HG03175 (cell line): ENCODE measurements at regions not wholly inside any gene's neighbourhood (a gene's known extent, or its start where the extent isn't known, plus 50 kb on each side); places are given as distances from the start of the nearest gene placed in this dataset.
"Not testable (repeated sequence)": the region's sequence is repeated elsewhere in the genome, so short reads cannot be mapped to it uniquely, and the experiment has no call there.

Experiments used
- ATAC-seq: cut with Tn5 transposase; IDR thresholded peaks from one replicate; pipeline ENCODE4 v1.9.1; 2021; ENCODE audit warnings: mild to moderate bottlenecking, moderate library complexity; ENCODE audit not compliant: unreplicated experiment

DNA sequence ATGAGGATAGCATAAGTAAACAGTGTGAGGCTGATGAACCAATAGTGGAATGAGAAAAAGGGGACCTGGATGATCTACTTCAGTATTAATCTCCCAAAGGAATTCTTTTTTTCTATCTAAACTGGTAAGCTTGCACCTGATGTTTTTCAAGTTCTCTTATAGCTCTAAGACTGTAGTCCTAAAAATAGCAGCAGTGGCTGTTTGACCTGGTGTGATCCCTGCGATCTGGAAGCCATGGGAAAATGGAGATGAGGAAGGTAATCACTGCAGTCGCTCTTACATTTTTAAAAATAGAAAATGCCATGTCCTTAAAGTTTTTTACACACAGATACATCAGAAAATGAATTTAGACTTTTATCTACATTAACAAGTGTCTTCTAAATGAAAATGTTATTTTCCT, 926.4 kb upstream of the SLC35B3 start:
- no peak for ATAC-seq

DNA sequence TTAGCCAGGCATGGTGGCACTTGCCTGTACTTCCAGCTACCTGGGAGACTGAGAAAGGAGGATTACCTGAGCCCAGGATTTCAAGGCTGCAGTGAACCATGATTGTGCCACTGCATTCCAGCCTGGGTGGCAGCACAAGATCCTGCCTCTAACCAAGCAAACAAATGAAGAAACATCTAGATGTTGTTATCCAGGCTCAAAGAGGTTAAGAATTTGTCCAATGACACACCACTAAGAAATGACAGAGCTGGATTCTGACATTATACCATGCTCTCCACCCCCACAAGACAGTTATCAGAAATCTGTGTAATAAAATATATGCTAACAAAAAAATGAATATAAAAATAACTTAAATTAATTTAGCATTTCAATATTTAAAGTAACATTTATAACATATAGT, 925.5 kb upstream of the SLC35B3 start:
- no peak for ATAC-seq

DNA sequence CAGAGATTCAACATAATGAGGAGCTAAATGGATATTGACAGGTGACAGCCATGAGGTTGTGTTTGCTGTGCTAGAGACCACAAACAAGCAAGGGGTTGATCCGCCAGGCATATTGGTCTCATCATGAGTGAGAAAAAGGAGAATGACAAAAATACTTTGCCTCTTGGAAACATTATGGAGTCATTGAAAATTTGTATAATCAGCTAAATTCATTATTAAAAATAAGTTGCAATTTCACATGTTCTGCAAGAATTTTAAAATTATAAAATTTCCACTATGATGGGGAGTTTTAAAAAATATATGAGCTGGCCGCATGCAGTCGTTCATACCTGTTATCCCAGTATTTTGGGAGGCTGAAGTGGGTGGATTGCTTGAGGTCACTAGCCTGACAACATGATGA, 912.3 kb upstream of the SLC35B3 start:
- no peak for ATAC-seq

DNA sequence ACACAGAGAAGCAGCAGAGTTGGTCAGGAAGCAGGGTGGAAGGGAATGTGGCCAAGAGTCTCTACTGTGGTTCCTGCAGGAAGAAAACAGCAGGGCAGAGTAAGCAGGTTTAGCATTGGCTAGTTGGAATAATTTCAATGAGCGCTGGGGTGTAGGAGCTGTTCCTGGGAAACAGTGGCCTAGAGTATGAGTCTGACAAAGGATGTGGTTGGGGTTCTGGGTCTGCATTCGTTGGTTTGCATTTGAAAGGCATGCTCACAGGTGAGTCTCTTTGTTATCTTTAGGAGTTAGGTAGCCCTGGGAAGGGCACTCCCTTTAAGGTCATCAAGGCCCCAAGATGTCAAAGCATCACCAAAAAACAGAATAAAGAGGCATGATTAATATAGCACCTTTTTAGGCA, 911.6 kb upstream of the SLC35B3 start:
- no peak for ATAC-seq

DNA sequence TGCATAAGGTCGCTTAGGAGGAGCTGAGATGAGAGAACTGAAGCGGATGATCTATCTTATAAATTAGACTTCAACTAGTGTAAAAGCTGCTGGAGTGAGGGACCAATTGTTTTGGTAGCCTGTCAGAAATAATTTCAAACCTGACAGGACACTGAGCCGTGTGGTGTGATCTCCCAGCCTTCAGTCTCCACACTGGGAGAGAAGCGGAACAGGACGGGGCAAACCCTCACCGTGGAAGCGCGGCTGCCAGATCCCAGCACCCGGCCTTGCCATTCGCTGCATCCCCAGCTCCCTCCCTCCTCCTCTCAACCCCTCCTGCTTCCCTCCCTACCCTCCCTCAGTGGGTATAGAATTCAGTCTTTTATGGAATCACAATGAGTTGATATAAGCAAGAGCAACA, 900.1 kb upstream of the SLC35B3 start:
- no peak for ATAC-seq

DNA sequence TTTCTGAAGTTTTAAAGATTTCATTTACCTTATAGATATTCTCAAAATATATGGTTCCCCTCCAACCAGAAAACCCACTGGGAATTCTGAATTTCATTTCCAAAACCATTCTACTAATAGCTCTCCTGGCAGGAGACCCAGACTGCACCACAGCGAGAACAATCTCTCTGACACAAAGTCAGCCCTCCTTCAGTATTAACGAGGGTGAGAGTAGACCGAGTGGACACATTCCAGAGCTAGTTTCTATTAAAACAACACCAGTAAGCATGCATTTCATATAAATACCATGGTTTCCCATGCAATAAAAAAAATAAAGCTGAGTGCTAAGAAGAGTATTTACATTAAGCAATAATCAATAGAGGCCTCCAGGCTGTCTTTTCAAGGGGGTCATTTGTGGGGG, 899.6 kb upstream of the SLC35B3 start:
- no peak for ATAC-seq

DNA sequence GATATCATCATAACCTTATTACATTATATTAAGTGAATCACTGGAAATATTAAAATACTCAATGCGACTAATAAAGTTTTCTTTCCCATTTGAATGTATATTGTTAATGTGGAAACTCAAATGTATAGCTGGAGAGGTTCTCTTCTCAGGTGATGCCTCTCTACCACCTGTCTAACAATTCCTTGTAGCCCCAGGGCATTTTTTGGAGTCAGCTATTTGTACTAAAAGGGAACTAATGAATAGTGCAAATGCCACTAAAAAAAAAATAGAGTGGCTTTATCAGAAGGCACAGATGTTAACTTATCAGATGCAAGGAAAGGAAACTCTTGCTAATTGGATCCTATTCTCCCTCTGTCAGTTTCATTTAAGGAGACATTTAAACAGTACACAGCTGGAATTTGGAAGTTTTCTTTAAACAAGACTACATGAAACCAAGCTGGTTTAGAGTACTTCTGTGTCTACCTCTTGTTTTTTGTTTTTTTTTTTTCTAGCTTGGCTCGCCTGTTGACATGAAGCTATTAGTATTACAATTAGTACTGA, 897.0 kb upstream of the SLC35B3 start:
- ATAC-seq: no peak

DNA sequence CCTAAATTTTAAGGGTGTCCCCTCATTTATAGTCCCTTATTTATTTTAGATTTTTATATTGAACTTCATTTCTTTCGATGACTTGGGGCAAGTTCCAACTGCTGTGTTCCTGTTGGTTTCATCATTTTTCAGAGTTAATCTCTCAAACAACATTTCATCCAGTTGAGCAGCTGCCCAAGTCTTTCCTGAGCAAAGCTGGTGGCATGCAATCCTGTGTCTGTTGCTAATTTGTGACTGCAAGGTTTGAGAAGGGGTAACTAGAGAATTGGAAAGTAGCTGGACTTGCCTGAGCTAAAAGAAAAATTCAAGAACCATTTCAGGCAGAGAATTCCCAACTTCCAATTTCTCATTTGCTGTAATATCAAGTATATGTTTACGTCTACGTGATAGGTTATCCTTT, 881.5 kb upstream of the SLC35B3 start:
- no peak for ATAC-seq

DNA sequence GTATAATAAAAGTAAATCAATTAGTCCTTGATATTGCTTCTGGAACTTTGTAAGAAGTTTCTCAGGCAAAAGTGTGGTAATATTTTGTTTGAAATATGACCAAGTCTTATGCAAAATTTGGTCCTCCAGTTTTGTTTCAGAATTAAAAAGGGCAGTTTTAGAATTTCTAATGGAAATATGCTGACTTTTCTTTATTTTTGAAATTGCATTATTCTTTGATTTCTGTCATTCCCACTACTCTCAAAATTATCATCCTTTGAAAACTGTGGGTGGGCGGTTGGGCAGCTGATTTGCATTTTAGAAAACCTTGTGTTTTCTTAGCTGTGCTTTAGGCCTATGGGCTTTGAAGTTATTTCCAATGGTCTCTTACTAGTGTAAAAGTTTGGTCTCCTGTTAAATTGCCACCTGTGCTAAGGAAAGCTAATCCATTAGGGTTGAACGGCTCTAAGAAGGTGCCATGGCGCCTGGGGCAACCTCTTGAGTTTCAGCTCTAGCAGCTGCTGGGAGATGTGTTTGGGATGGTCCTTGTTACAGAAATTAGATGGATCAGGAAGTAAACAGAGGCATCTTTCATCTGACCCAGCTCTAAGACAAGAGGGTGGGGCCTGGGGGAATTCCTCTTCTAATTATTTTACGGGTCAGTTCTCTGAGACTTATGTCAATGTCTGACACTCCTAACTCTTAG, 880.8 kb upstream of the SLC35B3 start:
- no peak for ATAC-seq

DNA sequence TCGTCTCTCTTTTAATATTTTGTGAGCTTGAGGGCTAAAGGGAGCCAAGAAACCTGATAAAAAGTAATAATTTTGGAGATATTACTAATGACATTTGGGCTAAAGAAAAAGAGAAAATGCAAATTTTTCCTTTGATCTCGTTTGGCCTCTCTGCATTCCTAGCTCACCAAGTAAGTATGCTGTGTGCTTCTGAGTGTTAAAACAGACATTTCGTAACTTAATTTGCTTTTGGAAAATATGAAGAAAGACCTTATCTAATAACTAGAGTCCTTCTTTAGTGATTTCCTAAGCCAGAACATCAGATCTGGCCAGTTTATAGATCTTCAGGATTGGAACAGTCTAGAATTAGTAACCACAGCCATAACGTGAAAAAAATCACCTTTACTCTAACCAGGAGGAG, 872.9 kb upstream of the SLC35B3 start:
- ATAC-seq: no peak

DNA sequence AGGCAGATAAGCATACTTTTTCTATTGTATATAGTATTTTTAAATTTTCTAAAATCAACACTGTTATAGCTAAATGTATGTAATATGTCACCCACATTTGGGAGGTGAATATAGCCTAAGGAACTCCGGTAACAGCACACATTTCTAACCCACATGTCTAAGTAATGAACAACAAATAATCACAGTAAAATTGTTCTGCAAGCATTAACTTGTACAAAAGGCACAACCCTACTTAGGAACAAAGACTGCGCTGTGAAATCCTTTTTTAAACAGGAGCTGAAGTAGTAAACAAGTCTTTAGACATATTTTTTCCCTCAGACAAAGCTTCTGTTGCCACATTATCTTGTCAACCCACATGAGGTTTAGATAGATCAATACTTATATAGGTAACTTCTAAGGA, 872.4 kb upstream of the SLC35B3 start:
- ATAC-seq: no peak

DNA sequence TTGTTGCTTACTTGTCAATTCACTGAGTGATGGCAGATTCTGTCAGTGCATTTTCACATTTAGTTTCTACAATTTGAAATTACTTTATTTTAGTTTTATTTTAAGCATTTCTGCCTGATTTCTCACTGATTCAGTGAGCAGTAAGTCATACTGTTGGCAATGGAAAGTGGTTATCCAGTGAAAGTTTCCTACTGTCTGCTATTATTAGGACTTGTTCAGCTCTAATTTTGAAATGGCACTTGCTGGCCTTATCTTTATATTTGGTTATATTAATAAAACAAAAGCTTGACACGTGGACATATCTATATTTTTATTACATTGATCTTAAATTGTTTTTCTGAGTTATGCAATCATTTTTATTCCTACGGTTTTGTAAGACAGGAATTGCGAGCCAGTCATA, 871.8 kb upstream of the SLC35B3 start:
- no peak for ATAC-seq

DNA sequence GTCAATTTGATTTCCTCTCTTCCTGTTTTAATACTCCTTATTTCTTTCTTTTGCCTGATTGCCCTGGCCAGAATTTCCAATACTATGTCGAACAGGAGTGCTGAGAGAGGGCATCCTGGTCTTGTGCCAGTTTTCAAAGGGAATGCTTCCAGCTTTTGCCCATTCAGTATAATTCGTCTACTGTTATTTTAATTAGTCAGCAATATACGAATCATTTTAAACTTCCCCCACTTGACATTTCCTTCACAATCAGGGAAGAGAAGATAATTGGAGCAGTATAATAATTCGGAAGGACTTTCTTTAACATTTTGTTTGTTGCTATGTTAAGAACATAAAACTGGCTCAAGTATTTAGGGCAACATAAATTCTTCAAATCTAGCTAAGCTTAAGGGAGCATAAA, 860.3 kb upstream of the SLC35B3 start:
- no peak for ATAC-seq

DNA sequence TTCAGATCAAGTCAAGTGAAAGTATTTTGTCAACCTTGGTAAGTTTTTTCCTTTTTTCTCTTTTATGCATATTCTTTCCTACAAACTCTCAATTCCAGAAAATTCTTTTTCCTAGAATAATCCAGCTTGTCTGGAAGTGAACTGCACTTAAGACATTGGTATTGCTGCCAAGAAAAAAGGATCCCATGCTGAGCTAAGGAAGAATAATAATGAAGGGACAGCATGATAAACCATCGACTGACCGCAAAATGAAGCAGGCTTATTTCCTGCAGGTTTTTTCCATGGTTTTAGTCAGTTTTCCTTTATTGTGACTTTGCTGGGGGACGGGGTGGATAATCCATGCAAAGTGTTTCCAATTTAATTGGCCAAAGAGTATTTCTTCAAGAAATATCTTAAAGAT, 857.6 kb upstream of the SLC35B3 start:
- ATAC-seq: no peak

DNA sequence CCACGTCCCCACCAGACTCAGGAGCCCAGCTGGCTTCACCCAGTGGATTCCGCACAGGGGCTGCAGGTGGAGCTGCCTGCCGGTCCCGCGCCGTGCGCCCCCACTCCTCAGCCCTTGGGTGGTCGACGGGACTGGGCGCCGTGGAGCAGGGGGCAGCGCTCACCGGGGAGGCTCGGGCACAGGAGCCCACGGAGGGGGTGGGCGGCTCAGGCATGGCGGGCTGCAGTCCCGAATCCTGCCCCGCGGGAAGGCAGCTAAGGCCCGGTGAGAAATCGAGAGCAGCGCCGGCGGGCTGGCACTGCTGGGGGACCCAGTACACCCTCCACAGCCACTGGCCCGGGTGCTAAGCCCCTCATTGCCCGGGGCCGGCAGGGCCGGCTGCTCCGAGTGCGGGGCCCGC, 855.0 kb upstream of the SLC35B3 start:
- not testable (repeated sequence) for ATAC-seq

DNA sequence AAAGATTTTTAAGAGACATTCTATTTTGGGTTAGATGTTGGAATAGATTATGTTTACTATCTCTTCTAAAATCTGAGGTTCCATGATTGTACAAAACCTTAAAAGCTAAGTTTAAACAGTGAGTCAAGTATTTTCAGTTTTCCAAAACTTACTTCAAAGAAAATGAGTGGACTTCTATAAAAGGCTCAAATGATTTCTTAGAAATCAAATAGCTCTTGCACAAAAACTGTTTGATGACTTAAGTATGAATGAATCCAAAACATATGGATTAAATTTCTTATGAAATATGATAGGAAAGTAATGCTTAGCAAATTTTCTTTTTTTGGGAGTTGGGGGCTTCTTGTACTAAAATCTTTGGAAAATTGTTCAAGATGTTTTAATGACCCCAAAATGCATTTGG, 837.3 kb upstream of the SLC35B3 start:
- no peak for ATAC-seq

DNA sequence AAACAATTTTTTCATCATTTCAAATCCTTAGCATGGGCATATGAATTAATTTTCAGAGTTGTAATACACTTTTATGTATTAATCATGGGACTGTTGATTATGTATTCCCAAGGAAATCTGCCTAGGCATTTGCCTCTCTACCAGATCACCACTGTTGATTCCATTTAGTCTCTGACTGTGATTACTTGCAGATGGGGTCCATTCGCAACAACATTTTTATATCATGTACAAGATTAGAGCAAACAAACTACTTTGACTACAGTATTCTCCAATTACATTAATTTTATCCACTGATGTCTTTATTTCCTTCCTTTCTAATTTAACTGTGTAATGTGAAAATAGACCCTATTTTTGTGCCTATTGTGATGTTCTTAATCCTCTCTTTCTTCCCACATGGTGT, 831.4 kb upstream of the SLC35B3 start:
- ATAC-seq: no peak

DNA sequence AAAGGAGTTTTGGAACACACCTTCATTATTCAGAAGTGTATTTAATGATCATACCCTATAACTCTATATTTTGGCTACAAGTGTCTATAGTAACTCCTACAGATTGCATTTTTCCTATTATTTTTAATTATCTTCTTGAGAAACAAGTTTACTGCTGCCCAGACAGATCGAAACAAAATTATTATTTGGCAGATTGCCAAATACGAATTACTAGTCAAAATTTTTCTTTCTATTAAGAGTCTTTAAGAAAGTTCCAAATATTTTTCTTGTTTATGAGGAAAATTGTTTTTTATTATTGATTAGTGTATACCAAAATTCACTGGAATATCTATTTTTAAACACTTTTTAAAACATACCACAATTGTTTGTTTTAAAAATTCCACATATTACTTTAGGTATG, 821.9 kb upstream of the SLC35B3 start:
- no peak for ATAC-seq

DNA sequence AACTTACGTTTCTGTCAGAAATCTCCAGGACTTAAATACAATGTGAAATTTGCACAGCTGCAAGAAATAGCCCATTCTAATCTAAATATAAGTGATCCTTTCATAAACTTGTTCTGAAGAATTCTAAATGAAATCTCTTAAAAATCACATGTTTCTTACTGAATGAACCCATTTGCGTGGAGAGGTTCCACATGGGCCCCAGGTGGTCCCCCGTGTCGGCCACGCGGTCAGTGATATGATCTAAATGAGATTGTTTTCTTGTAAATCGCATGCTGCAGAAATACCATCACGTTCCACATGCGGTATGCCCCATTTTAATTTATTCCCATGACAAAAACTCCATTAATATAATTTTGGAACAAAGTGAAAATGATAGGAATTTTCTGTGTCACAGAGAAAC, 818.9 kb upstream of the SLC35B3 start:
- ATAC-seq: no peak

DNA sequence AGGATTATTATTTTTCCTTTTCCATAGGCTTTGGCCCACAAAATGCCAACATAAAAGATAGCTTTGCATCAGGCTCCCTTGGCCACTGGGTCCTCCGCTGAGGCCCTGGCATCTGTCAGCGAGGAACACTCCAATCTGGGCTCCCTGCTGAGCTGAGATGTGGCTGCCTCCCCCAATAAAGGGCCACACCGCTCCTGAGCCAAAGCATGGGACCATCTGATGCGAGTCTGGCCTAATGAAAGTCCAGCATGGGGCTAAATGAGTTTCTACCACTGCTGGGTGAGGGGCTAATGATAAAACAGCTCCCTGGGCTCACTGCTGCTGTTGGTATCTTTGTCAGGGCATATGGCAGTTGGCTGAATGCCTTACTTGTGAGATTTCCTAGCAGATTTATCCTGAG, 817.5 kb upstream of the SLC35B3 start:
- no peak for ATAC-seq

DNA sequence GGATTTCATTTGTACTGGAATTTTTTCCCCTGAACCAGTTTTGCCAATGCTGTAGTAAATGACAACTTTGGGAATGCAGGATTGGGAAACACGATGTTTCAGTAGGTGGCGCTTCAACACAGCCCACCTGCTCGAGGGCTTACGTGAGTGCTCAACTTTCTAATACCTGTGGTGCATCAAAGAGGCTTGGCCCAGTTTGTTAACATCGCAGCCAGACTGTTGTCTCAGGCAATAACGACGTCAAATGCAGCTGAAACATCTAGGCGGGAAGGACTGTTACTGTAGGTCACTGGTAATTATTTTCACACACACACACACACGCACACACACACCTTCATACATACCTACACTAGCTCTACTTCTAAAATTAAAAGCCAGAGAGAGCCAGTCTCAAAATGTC, 815.5 kb upstream of the SLC35B3 start:
- ATAC-seq: no peak

DNA sequence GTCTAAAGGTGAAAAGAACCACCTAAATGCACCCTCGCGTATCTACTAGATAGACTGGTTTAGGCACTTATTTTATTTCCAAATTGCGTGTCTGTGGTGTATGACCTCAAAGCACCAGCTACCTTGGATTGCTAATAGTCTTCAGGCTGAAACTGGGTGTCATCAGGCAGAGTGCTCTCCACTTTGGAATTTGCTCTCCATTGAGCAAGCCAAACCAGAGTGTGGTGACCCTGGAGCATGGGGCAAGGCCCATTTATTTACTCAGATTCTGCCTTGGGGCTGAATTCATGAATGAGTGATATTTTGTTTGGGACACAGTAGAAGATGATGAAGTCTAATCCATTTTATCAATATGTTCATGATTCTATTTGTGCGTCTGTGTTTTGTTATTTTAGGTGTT, 812.8 kb upstream of the SLC35B3 start:
- ATAC-seq: no peak

DNA sequence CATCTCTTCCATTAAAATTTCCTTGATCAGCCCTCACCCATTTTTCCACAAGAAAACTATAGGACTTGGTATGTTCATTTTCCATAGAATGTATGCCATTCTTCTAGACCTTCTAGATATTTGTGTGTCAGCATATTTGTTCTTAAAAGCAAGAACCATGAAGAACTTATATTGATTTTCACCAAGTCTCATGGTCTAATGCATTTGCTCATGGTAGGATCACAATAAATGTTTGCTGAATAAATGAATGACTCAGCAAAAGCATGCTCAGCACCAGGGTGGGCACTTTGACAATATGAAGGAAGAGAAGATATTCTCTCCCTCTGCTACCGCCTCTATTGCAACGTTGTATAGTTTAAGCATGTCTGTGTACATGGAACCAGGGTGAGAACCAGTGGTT, 805.5 kb upstream of the SLC35B3 start:
- ATAC-seq: no peak
